ENCODE measurements at regions not wholly inside any gene's neighbourhood (a gene's known extent, or its start where the extent isn't known, plus 50 kb on each side); places are given as distances from the start of the nearest gene placed in this dataset.
"Not testable (repeated sequence)": the region's sequence is repeated elsewhere in the genome, so short reads cannot be mapped to it uniquely, and the experiment has no call there.

DNA sequence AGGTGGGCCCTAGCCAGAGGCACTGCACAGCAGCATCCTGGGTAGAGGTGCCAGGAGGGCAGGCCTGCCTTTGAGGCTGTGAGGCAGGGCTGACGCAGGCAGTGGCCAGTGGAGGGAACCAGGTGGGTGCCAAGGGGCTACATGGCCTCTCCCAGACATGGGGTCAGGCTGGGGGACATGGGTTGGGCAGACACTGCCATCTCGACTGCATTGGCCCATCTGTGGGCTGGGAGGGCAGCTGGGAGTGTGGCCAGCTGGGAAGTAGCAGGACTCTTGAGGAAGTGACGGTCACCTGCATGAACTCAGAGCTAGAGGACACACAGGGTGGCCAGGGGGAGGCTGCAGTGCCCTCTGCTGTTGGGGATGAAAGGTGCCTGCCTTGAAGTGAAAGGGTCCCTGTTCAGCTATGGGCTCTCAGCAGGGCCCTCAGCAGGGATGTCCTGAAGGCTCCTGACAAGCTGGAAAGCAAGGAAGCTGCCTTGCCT is 294.6 kb downstream of the CCDC74A start:
- H3K36me3 ChIP-seq (ENCODE audit: control insufficient read depth in 2 of 2, insufficient read depth in 2 of 2, low read length in 1 of 2) = not testable (repeated sequence)

DNA sequence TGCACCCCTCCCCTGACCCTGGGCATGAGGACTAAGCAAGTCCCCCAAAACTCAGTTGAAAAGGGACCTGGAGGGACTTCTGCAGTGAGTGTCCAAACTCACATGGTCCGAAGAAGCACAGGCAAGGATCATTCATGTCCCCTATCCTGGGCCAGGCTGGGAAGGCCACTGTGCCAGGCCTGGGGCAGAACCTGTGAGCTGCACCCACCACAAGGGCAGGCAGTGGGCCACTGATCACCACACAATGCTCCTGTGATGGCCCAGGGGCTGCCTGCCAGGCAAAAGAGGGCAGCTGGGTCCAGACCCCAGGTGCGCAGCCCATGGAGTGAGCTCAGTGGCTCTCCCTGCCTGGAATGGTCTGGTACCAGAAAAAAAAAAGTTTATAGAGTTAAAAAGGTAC is 295.4 kb downstream of the CCDC74A start:
- H4K20me1 ChIP-seq (ENCODE audit: control insufficient read depth, insufficient read depth); H3K4me1 ChIP-seq (ENCODE audit: control insufficient read depth, insufficient read depth, low read length); ATAC-seq; H3K9me3 ChIP-seq (replicated peaks; ENCODE audit: control insufficient read depth, insufficient read depth, low read length); H3K79me2 ChIP-seq (ENCODE audit: control insufficient read depth, insufficient read depth, low read length); intact Hi-C loops (cut with micrococcal nuclease; ENCODE audit: unreplicated experiment); POLR2A ChIA-PET; FAIRE-seq; H3K27ac ChIP-seq (ENCODE audit: control insufficient read depth, insufficient read depth); SMC1A ChIA-PET (ENCODE audit: uncharacterized antibody, unreplicated experiment); H3K4me2 ChIP-seq (ENCODE audit: control insufficient read depth, insufficient read depth); DNase-seq (ENCODE audit: low read depth, low spot score); H3K27me3 ChIP-seq (replicated peaks in 1 of 2; ENCODE audit: control insufficient read depth in 2 of 2, insufficient read depth in 2 of 2, low read length in 1 of 2); CTCF ChIA-PET; H2AFZ ChIP-seq (ENCODE audit: control insufficient read depth, low read depth, low read length); H3K36me3 ChIP-seq (ENCODE audit: control insufficient read depth in 2 of 2, insufficient read depth in 2 of 2, low read length in 1 of 2); H3K9ac ChIP-seq (ENCODE audit: control insufficient read depth, insufficient read depth, low read length); H3K4me3 ChIP-seq; BruUV-seq (replicated peaks); RAD21 ChIA-PET (ENCODE audit: unreplicated experiment): not testable (repeated sequence)
- in situ Hi-C loops (cut with MboI) = loop anchor here (25.0 kb wide), 1 partner anchor 1486 kb away; the partner anchor contains the start of gene IMP4
- WGBS (ENCODE audit: insufficient coverage, insufficient replicate concordance, low lambda C conversion rate, missing lambda C conversion rate) = 76% methylated on average over 2 of the region's 2 CpGs

More for the DNA sequence above, 294.6 kb downstream of the CCDC74A start:
- H3K27ac ChIP-seq (ENCODE audit: control insufficient read depth, insufficient read depth); H3K9me3 ChIP-seq (replicated peaks; ENCODE audit: control insufficient read depth, insufficient read depth, low read length); BruUV-seq (replicated peaks); DNase-seq (ENCODE audit: low read depth, low spot score); CTCF ChIA-PET; intact Hi-C loops (cut with micrococcal nuclease; ENCODE audit: unreplicated experiment); H3K9ac ChIP-seq (ENCODE audit: control insufficient read depth, insufficient read depth, low read length); H3K4me3 ChIP-seq; H4K20me1 ChIP-seq (ENCODE audit: control insufficient read depth, insufficient read depth); H3K4me2 ChIP-seq (ENCODE audit: control insufficient read depth, insufficient read depth); H2AFZ ChIP-seq (ENCODE audit: control insufficient read depth, low read depth, low read length); SMC1A ChIA-PET (ENCODE audit: uncharacterized antibody, unreplicated experiment); FAIRE-seq; POLR2A ChIA-PET; H3K4me1 ChIP-seq (ENCODE audit: control insufficient read depth, insufficient read depth, low read length); RAD21 ChIA-PET (ENCODE audit: unreplicated experiment); H3K27me3 ChIP-seq (replicated peaks in 1 of 2; ENCODE audit: control insufficient read depth in 2 of 2, insufficient read depth in 2 of 2, low read length in 1 of 2); H3K79me2 ChIP-seq (ENCODE audit: control insufficient read depth, insufficient read depth, low read length); ATAC-seq: not testable (repeated sequence)
- 7% methylated on average over 2 of the region's 3 CpGs for WGBS (ENCODE audit: insufficient coverage, insufficient replicate concordance, low lambda C conversion rate, missing lambda C conversion rate)
- TF ChIP-seq, protein P1, sequence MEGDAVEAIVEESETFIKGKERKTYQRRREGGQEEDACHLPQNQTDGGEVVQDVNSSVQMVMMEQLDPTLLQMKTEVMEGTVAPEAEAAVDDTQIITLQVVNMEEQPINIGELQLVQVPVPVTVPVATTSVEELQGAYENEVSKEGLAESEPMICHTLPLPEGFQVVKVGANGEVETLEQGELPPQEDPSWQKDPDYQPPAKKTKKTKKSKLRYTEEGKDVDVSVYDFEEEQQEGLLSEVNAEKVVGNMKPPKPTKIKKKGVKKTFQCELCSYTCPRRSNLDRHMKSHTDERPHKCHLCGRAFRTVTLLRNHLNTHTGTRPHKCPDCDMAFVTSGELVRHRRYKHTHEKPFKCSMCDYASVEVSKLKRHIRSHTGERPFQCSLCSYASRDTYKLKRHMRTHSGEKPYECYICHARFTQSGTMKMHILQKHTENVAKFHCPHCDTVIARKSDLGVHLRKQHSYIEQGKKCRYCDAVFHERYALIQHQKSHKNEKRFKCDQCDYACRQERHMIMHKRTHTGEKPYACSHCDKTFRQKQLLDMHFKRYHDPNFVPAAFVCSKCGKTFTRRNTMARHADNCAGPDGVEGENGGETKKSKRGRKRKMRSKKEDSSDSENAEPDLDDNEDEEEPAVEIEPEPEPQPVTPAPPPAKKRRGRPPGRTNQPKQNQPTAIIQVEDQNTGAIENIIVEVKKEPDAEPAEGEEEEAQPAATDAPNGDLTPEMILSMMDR (IDR thresholded peaks at IDR 0.05 in 2 of 3, conservative IDR thresholded peaks at IDR 0.05 in 1 of 3; ENCODE audit: control insufficient read depth in 2 of 3, extremely low read depth in 1 of 3, insufficient read depth in 1 of 3, low read depth in 3 of 3, low read length in 3 of 3) = peak in 2 of 3 experiments; percentile 2 to 30; a peak in 1 of 6 replicates
- in situ Hi-C loops (cut with MboI) = loop anchor here (25.0 kb wide), 1 partner anchor 1485 kb away; the partner anchor contains the start of gene IMP4

DNA sequence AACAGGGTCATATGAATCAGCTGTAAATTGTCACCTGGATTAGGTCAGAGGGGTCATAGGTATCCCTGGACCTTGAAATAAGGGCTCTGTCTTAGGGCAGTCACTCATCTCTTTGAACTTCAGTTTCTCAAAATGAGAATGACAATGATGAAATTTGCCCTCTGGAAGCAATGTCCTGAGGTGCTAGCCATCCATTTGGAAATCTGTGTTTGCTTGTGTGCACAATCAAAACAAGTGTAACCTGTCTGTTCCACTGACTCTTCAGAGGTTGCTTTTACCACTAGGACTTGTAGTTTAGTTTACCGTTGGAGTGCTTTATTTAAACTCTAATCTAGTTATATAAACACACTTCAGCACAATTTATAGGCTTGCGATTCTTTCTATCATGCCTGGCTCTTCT is 297.3 kb downstream of the CCDC74A start:
- H3K9me3 ChIP-seq (replicated peaks; ENCODE audit: control insufficient read depth, insufficient read depth, low read length); H4K20me1 ChIP-seq (ENCODE audit: control insufficient read depth, insufficient read depth); DNase-seq (ENCODE audit: low read depth, low spot score); H3K4me1 ChIP-seq (ENCODE audit: control insufficient read depth, insufficient read depth, low read length); FAIRE-seq; H3K9ac ChIP-seq (ENCODE audit: control insufficient read depth, insufficient read depth, low read length); BruUV-seq (replicated peaks); POLR2A ChIA-PET; H3K4me2 ChIP-seq (ENCODE audit: control insufficient read depth, insufficient read depth); H3K4me3 ChIP-seq; SMC1A ChIA-PET (ENCODE audit: uncharacterized antibody, unreplicated experiment); RAD21 ChIA-PET (ENCODE audit: unreplicated experiment); H3K36me3 ChIP-seq (ENCODE audit: control insufficient read depth in 2 of 2, insufficient read depth in 2 of 2, low read length in 1 of 2); intact Hi-C loops (cut with micrococcal nuclease; ENCODE audit: unreplicated experiment); H3K79me2 ChIP-seq (ENCODE audit: control insufficient read depth, insufficient read depth, low read length); CTCF ChIA-PET; H3K27me3 ChIP-seq (replicated peaks in 1 of 2; ENCODE audit: control insufficient read depth in 2 of 2, insufficient read depth in 2 of 2, low read length in 1 of 2); H2AFZ ChIP-seq (ENCODE audit: control insufficient read depth, low read depth, low read length); H3K27ac ChIP-seq (ENCODE audit: control insufficient read depth, insufficient read depth); ATAC-seq: not testable (repeated sequence)
- WGBS (ENCODE audit: insufficient coverage, insufficient replicate concordance, low lambda C conversion rate, missing lambda C conversion rate) = 49% methylated on average over 2 of the region's 2 CpGs
- in situ Hi-C loops (cut with MboI) = loop anchor here (25.0 kb wide), 1 partner anchor 1488 kb away; the partner anchor contains the start of gene IMP4
